Activated CD4-positive, alpha-beta T cell treated with anti-CD3 and anti-CD28 coated beads for 36 hours (primary cell): ENCODE measurements at regions not wholly inside any gene's neighbourhood (a gene's known extent, or its start where the extent isn't known, plus 50 kb on each side); places are given as distances from the start of the nearest gene placed in this dataset.

Experiments used
- ATAC-seq: fragments of 200-7000 bp; cut with Tn5 transposase; one replicate; pipeline ENCODE4 v1.10.0; 2021; ENCODE audit warnings: mild to moderate bottlenecking, moderate library complexity
- CTCF ChIA-PET: fragments of 350-600 bp; sonication (Branson Sonifier 250); formaldehyde crosslinking; loops from one replicate; lab custom pipeline; 2021; ENCODE audit warnings: antibody characterized with exemption; lab: Charles Lee
- POLR2A ChIA-PET: fragments of 350-600 bp; sonication (Branson Sonifier 250); formaldehyde crosslinking; loops from one replicate; lab custom pipeline; 2021; ENCODE audit warnings: antibody characterized with exemption, inconsistent platforms; lab: Charles Lee
- DNase-seq: peaks from one replicate; pipeline ENCODE4 v3.0.0-alpha.2; 2020
- H3K27ac Mint-ChIP-seq: one replicate; pipeline ENCODE4 v1.8.0; 2021; ENCODE audit warnings: mixed read lengths
- H3K27me3 Mint-ChIP-seq: one replicate; pipeline ENCODE4 v1.8.0; 2021; ENCODE audit warnings: mixed read lengths
- H3K36me3 Mint-ChIP-seq: one replicate; pipeline ENCODE4 v1.8.0; 2021; ENCODE audit warnings: low read depth, mixed read lengths
- H3K4me1 Mint-ChIP-seq: one replicate; pipeline ENCODE4 v1.8.0; 2021; ENCODE audit warnings: mixed read lengths
- H3K4me3 Mint-ChIP-seq: one replicate; pipeline ENCODE4 v1.8.0; 2021; ENCODE audit warnings: mild to moderate bottlenecking, moderate library complexity, mixed read lengths
- H3K9me3 Mint-ChIP-seq: one replicate; pipeline ENCODE4 v1.8.0; 2021; ENCODE audit warnings: low read depth, mixed read lengths
- intact Hi-C, 2 experiments: fragments of 100-400 bp; cut with DNase I in 1 of 2; cut with micrococcal nuclease in 1 of 2; formaldehyde crosslinking; loops; one replicate each; pipeline versions ENCODE4 v1.14.2 to v1.15.1; 2022 to 2024; cut with DNase I, micrococcal nuclease

- no peak overlapping the region for H3K4me3 Mint-ChIP-seq
- CTCF ChIA-PET, result interaction anchor here (1.3 to 1.7 kb wide), 2 partner anchors 9 to 12 kb away, joined by 5 read pairs; no protein-coding TSS in a partner anchor
- DNase-seq, result peak; percentile 34
These were observed 264.6 kb upstream of the PLET1 start for GRCh38 chr11:112525270-112525669.

GRCh38 chr11:112525844-112526590 lies 265.4 kb upstream of the PLET1 start:
- intact Hi-C loops, result no loop called here
- H3K4me1 Mint-ChIP-seq, result peaks cover 12% of the 10 kb centered on the region
- no peak overlapping the region for H3K27ac Mint-ChIP-seq
- CTCF ChIA-PET, result interaction anchor here (0.8 kb wide), 1 partner anchor 171 kb away, joined by 3 read pairs; no protein-coding TSS in a partner anchor
- DNase-seq (no peak), ATAC-seq (no peak)
- no peaks in the 10 kb centered on the region for H3K9me3 Mint-ChIP-seq
- POLR2A ChIA-PET, result no interaction called here
- peaks cover 4% of the 10 kb centered on the region for H3K27me3 Mint-ChIP-seq
- H3K4me3 Mint-ChIP-seq, result no peak overlapping the region
- no peaks in the 10 kb centered on the region for H3K36me3 Mint-ChIP-seq

More at GRCh38 chr11:112525270-112525669, 264.6 kb upstream of the PLET1 start:
- no peaks in the 10 kb centered on the region for H3K36me3 Mint-ChIP-seq
- peaks cover 16% of the 10 kb centered on the region for H3K4me1 Mint-ChIP-seq
- peaks cover 4% of the 10 kb centered on the region for H3K27me3 Mint-ChIP-seq
- POLR2A ChIA-PET, result no interaction called here
- no peak overlapping the region for H3K27ac Mint-ChIP-seq
- no peak for ATAC-seq
- intact Hi-C loops, result no loop called here
- no peaks in the 10 kb centered on the region for H3K9me3 Mint-ChIP-seq

GRCh38 chr11:112526699-112527416 lies 266.2 kb upstream of the PLET1 start:
- Mint-ChIP-seq H3K36me3 (no peaks in the 10 kb centered on the region), H3K27ac (no peak overlapping the region), H3K4me1 (peaks cover 12% of the 10 kb centered on the region), H3K9me3 (no peaks in the 10 kb centered on the region), H3K27me3 (peaks cover 4% of the 10 kb centered on the region), H3K4me3 (no peak overlapping the region)
- peak; percentile 100 for ATAC-seq
- intact Hi-C loops, result no loop called here
- ChIA-PET CTCF (interaction anchor here (0.8 kb wide), 1 partner anchor 170 kb away, joined by 3 read pairs; no protein-coding TSS in a partner anchor), POLR2A (interaction anchor here (0.6 kb wide), 2 partner anchors 22 to 28 kb away, joined by 3 to 5 read pairs; no protein-coding TSS in a partner anchor)
- peak; percentile 59 for DNase-seq

- Mint-ChIP-seq H3K36me3 (no peaks in the 10 kb centered on the region), H3K4me1 (peaks cover 12% of the 10 kb centered on the region), H3K9me3 (no peaks in the 10 kb centered on the region), H3K27me3 (peaks cover 4% of the 10 kb centered on the region), H3K27ac (no peak overlapping the region), H3K4me3 (no peak overlapping the region)
- DNase-seq, result no peak
- intact Hi-C loops, result no loop called here
- CTCF ChIA-PET, result interaction anchor here (1.2 kb wide), 1 partner anchor 8 kb away, joined by 7 read pairs; no protein-coding TSS in a partner anchor
- no peak for ATAC-seq
- POLR2A ChIA-PET, result no interaction called here
These were observed 268.4 kb upstream of the PLET1 start for GRCh38 chr11:112529071-112529470.

- intact Hi-C loops, result no loop called here
- H3K4me3 Mint-ChIP-seq, result no peak overlapping the region
These were observed 271.8 kb upstream of the PLET1 start for GRCh38 chr11:112532506-112532905.

GRCh38 chr11:112533682-112534081 lies 273.0 kb upstream of the PLET1 start:
- no peak overlapping the region for H3K27ac Mint-ChIP-seq
- H3K4me3 Mint-ChIP-seq, result no peak overlapping the region
- CTCF ChIA-PET, result interaction anchor here (0.6 kb wide), 1 partner anchor 57 kb away, joined by 3 read pairs; no protein-coding TSS in a partner anchor

More at GRCh38 chr11:112532506-112532905, 271.8 kb upstream of the PLET1 start:
- no peaks in the 10 kb centered on the region for H3K36me3 Mint-ChIP-seq
- no peaks in the 10 kb centered on the region for H3K9me3 Mint-ChIP-seq
- H3K4me1 Mint-ChIP-seq, result peaks cover 6% of the 10 kb centered on the region
- peaks cover 11% of the 10 kb centered on the region for H3K27me3 Mint-ChIP-seq
- ChIA-PET CTCF (interaction anchor here (0.5 to 0.7 kb wide), 2 partner anchors 8 to 154 kb away, joined by 3 read pairs; no protein-coding TSS in a partner anchor), POLR2A (no interaction called here)
- H3K27ac Mint-ChIP-seq, result no peak overlapping the region
- no peak for DNase-seq
- no peak for ATAC-seq

GRCh38 chr11:112534208-112534607 lies 273.5 kb upstream of the PLET1 start:
- no peak for DNase-seq
- no peaks in the 10 kb centered on the region for H3K9me3 Mint-ChIP-seq
- no peak overlapping the region for H3K4me3 Mint-ChIP-seq
- POLR2A ChIA-PET, result no interaction called here
- peaks cover 9% of the 10 kb centered on the region for H3K27me3 Mint-ChIP-seq
- no peak overlapping the region for H3K27ac Mint-ChIP-seq
- intact Hi-C loops, result no loop called here
- ATAC-seq, result no peak
- no peaks in the 10 kb centered on the region for H3K36me3 Mint-ChIP-seq
- CTCF ChIA-PET, result interaction anchor here (0.6 kb wide), 1 partner anchor 56 kb away, joined by 3 read pairs; no protein-coding TSS in a partner anchor
- H3K4me1 Mint-ChIP-seq, result peaks cover 22% of the 10 kb centered on the region

More at GRCh38 chr11:112533682-112534081, 273.0 kb upstream of the PLET1 start:
- Mint-ChIP-seq H3K4me1 (peaks cover 18% of the 10 kb centered on the region), H3K36me3 (no peaks in the 10 kb centered on the region), H3K27me3 (peaks cover 10% of the 10 kb centered on the region), H3K9me3 (no peaks in the 10 kb centered on the region)
- no peak for DNase-seq
- POLR2A ChIA-PET, result no interaction called here
- no peak for ATAC-seq
- intact Hi-C loops, result no loop called here

GRCh38 chr11:112537026-112537425 lies 276.4 kb upstream of the PLET1 start:
- POLR2A ChIA-PET, result no interaction called here
- intact Hi-C loops, result loop anchor here (5.0 kb wide), 1 partner anchor 245 kb away; no protein-coding TSS in a partner anchor
- CTCF ChIA-PET, result interaction anchor here (1.0 to 3.8 kb wide), 4 partner anchors 12 to 257 kb away, joined by 3 to 18 read pairs (median 4); no protein-coding TSS in a partner anchor
- H3K4me1 Mint-ChIP-seq, result peaks cover 44% of the 10 kb centered on the region
- H3K27me3 Mint-ChIP-seq, result peaks cover 9% of the 10 kb centered on the region
- no peak overlapping the region for H3K27ac Mint-ChIP-seq
- no peak overlapping the region for H3K4me3 Mint-ChIP-seq
- H3K36me3 Mint-ChIP-seq, result no peaks in the 10 kb centered on the region
- no peak for ATAC-seq
- H3K9me3 Mint-ChIP-seq, result no peaks in the 10 kb centered on the region
- no peak for DNase-seq

- H3K4me1 Mint-ChIP-seq, result peaks cover 51% of the 10 kb centered on the region
- POLR2A ChIA-PET, result no interaction called here
- H3K27ac Mint-ChIP-seq, result peak overlapping the region; percentile 52
- intact Hi-C loops, result loop anchor here (5.0 kb wide), 1 partner anchor 246 kb away; no protein-coding TSS in a partner anchor
- DNase-seq, result no peak
- no peak overlapping the region for H3K4me3 Mint-ChIP-seq
- peaks cover 9% of the 10 kb centered on the region for H3K27me3 Mint-ChIP-seq
- CTCF ChIA-PET, result interaction anchor here (0.9 to 3.8 kb wide), 6 partner anchors 16 to 258 kb away, joined by 3 to 18 read pairs (median 3); no protein-coding TSS in a partner anchor
- no peaks in the 10 kb centered on the region for H3K9me3 Mint-ChIP-seq
- no peaks in the 10 kb centered on the region for H3K36me3 Mint-ChIP-seq
- ATAC-seq, result peak; percentile 76
These were observed 277.2 kb upstream of the PLET1 start for GRCh38 chr11:112537846-112538330.

GRCh38 chr11:112538534-112539280 lies 278.0 kb upstream of the PLET1 start:
- peaks cover 9% of the 10 kb centered on the region for H3K27me3 Mint-ChIP-seq
- ChIA-PET CTCF (interaction anchor here (0.7 to 3.8 kb wide), 4 partner anchors 17 to 257 kb away, joined by 3 to 18 read pairs (median 4); no protein-coding TSS in a partner anchor), POLR2A (no interaction called here)
- ATAC-seq (peak; percentile 49), DNase-seq (peak; percentile 43)
- no peaks in the 10 kb centered on the region for H3K9me3 Mint-ChIP-seq
- H3K27ac Mint-ChIP-seq, result peak overlapping the region; percentile 15
- no peaks in the 10 kb centered on the region for H3K36me3 Mint-ChIP-seq
- no peak overlapping the region for H3K4me3 Mint-ChIP-seq
- peaks cover 54% of the 10 kb centered on the region for H3K4me1 Mint-ChIP-seq
- intact Hi-C loops, result loop anchor here (5.0 kb wide), 1 partner anchor 246 kb away; no protein-coding TSS in a partner anchor
